HepG2 (cell line): ENCODE measurements at regions not wholly inside any gene's neighbourhood (a gene's known extent, or its start where the extent isn't known, plus 50 kb on each side); places are given as distances from the start of the nearest gene placed in this dataset.

ENCODE experiments used
- ATAC-seq: fragments of 200-7000 bp; cut with Tn5 transposase; 3 replicates; pipeline ENCODE4 v1.9.1; 2020; ENCODE audit warnings: mild to moderate bottlenecking, moderate library complexity
- BruUV-seq: library from RNA; stranded (reverse); fragments of 400-500 nt; replicated peaks from 2 replicates; lab custom pipeline; 2021; lab: Mats Ljungman, UMichigan
- CTCF ChIA-PET: fragments of 300-600 bp; formaldehyde crosslinking; extraction: SDS; loops from one replicate; lab custom pipeline; 2021; ENCODE audit warnings: low total read pairs, inconsistent platforms, low intra/inter-chr PET ratio; lab: Yijun Ruan, JAX
- POLR2A ChIA-PET: fragments of 350-600 bp; sonication (Branson Sonifier 250); formaldehyde crosslinking; loops from one replicate; lab custom pipeline; 2020; ENCODE audit warnings: antibody characterized with exemption, inconsistent platforms; lab: Yijun Ruan, JAX
- DNase-seq: peaks from one replicate; pipeline ENCODE4 v3.0.0-alpha.2; 2015; ENCODE audit warnings: low spot score
- FAIRE-seq: peaks from 3 replicates; lab custom pipeline; 2011; peaks lifted over from hg19 to GRCh38; lab: Jason Lieb, UNC
- H2AFZ ChIP-seq: one replicate; pipeline ENCODE4 v1.6.1; 2011; ENCODE audit warnings: low read length, inconsistent platforms
- H3K27ac ChIP-seq: fragments of 300-600 bp; 3 replicates; pipeline ENCODE4 v1.8.0; 2011; ENCODE audit warnings: mixed run types, mild to moderate bottlenecking, mixed read lengths, low read length, inconsistent platforms; ENCODE audit not compliant: insufficient read depth; ENCODE audit errors: extremely low read length
- H3K27me3 ChIP-seq, 2 experiments: fragments of 200-600 bp in 1 of 2; 2 replicates in 1 of 2; 3 replicates in 1 of 2; pipeline versions ENCODE4 v1.6.0 to v1.8.0; 2011; ENCODE audit warnings: low read length in 2 of 2, mild to moderate bottlenecking in 2 of 2, moderate library complexity in 2 of 2, inconsistent platforms in 1 of 2; ENCODE audit not compliant: insufficient read depth in 2 of 2, control insufficient read depth in 1 of 2
- H3K36me3 ChIP-seq, 2 experiments: fragments of 200-600 bp in 1 of 2; replicated peaks in 1 of 2; 2 replicates in 1 of 2; 3 replicates in 1 of 2; pipeline versions ENCODE4 v1.5.1 to v1.8.0; 2011; ENCODE audit warnings: low read length in 2 of 2, inconsistent platforms in 1 of 2; ENCODE audit not compliant: insufficient read depth in 2 of 2, control insufficient read depth in 1 of 2
- H3K4me1 ChIP-seq: 2 replicates; pipeline ENCODE4 v1.5.1; 2012; ENCODE audit warnings: low read length, inconsistent platforms; ENCODE audit not compliant: insufficient read depth
- H3K4me2 ChIP-seq: 2 replicates; pipeline ENCODE4 v1.6.0; 2011; ENCODE audit warnings: low read depth, low read length, inconsistent platforms
- H3K4me3 ChIP-seq, 3 experiments: fragments of 200-600 bp in 1 of 3; sonication (generic), shearing (Covaris generic) in 1 of 3; replicated peaks in 1 of 3; 2 replicates each; pipeline ENCODE4 v1.5.1; 2011 to 2016; ENCODE audit warnings: low read length in 3 of 3, inconsistent platforms in 2 of 3, low read depth in 2 of 3, mild to moderate bottlenecking in 2 of 3, control low read depth in 1 of 3, mixed read lengths in 1 of 3; ENCODE audit not compliant: insufficient read depth in 1 of 3
- H3K79me2 ChIP-seq: one replicate; pipeline ENCODE4 v1.6.1; 2011; ENCODE audit warnings: low read length, inconsistent platforms; ENCODE audit not compliant: insufficient read depth
- H3K9ac ChIP-seq: 2 replicates; pipeline ENCODE4 v1.6.0; 2011; ENCODE audit warnings: mild to moderate bottlenecking, low read depth, low read length, inconsistent platforms; ENCODE audit not compliant: insufficient read depth
- H3K9me3 ChIP-seq: 2 replicates; pipeline ENCODE4 v1.5.1; 2012; ENCODE audit warnings: mild to moderate bottlenecking, low read length
- H4K20me1 ChIP-seq: 2 replicates; pipeline ENCODE4 v1.6.0; 2011; ENCODE audit warnings: inconsistent platforms, mild to moderate bottlenecking, low read length, moderate library complexity; ENCODE audit not compliant: insufficient read depth
- CENPX ChIP-seq: sonication (generic); formaldehyde crosslinking; IDR thresholded peaks from 2 replicates; pipeline ENCODE4 v1.9.0; 2021; ENCODE audit warnings: mild to moderate bottlenecking, missing genetic modification reagents, moderate library complexity
- FOXA1 ChIP-seq, 2 experiments: fragments of 450-650 bp in 1 of 2; sonication (generic) in 1 of 2; formaldehyde crosslinking in 1 of 2; IDR thresholded peaks; 2 replicates each; pipeline versions ENCODE4 v1.4.0 to v1.6.1; 2016 to 2020; ENCODE audit warnings: missing genetic modification reagents in 1 of 2
- HES4 ChIP-seq: sonication (generic); formaldehyde crosslinking; IDR thresholded peaks from 2 replicates; pipeline ENCODE4 v1.9.0; 2021; ENCODE audit warnings: mild to moderate bottlenecking, missing genetic modification reagents, borderline replicate concordance
- ISX ChIP-seq: sonication (generic); formaldehyde crosslinking; conservative IDR thresholded peaks from 2 replicates; pipeline ENCODE4 v1.5.0; 2020; ENCODE audit warnings: missing genetic modification reagents
- JDP2 ChIP-seq: sonication (generic); formaldehyde crosslinking; IDR thresholded peaks from 2 replicates; pipeline ENCODE4 v1.8.1; 2022; ENCODE audit warnings: missing genetic modification reagents, borderline replicate concordance
- NPAS2 ChIP-seq: sonication (generic); formaldehyde crosslinking; IDR thresholded peaks from 2 replicates; pipeline ENCODE4 v1.8.0; 2022; ENCODE audit warnings: mild to moderate bottlenecking, missing genetic modification reagents, borderline replicate concordance
- NR1H2 ChIP-seq: sonication (generic); formaldehyde crosslinking; IDR thresholded peaks from 2 replicates; pipeline ENCODE4 v1.8.1; 2022; ENCODE audit warnings: low read depth, missing genetic modification reagents, borderline replicate concordance
- NR2C2 ChIP-seq: sonication (generic); formaldehyde crosslinking; IDR thresholded peaks from 2 replicates; pipeline ENCODE4 v1.4.0; 2020; ENCODE audit warnings: missing genetic modification reagents, mild to moderate bottlenecking, moderate library complexity, borderline replicate concordance
- PRPF4 ChIP-seq: fragments of 200-400 bp; formaldehyde crosslinking; IDR thresholded peaks from 2 replicates; pipeline ENCODE4 v1.6.1; 2016; ENCODE audit warnings: low read length, low read depth; ENCODE audit not compliant: poor library complexity, severe bottlenecking
- SRF ChIP-seq: IDR thresholded peaks from 2 replicates; pipeline ENCODE4 v1.6.1; 2011; ENCODE audit warnings: mild to moderate bottlenecking, low read depth, low read length, moderate library complexity
- ZBTB2 ChIP-seq: sonication (generic); formaldehyde crosslinking; IDR thresholded peaks from 2 replicates; pipeline ENCODE4 v1.8.0; 2022; ENCODE audit warnings: low read depth, missing genetic modification reagents
- ZMYM2 ChIP-seq: sonication (generic); formaldehyde crosslinking; IDR thresholded peaks from 2 replicates; pipeline ENCODE4 v1.8.0; 2022; ENCODE audit warnings: mild to moderate bottlenecking, missing genetic modification reagents
- ZNF343 ChIP-seq: sonication (generic); formaldehyde crosslinking; IDR thresholded peaks from 2 replicates; pipeline ENCODE4 v1.4.0; 2020; ENCODE audit warnings: mild to moderate bottlenecking, missing genetic modification reagents
- ZNF614 ChIP-seq: IDR thresholded peaks from 2 replicates; pipeline ENCODE4 v1.6.1; 2018; ENCODE audit warnings: missing biosample characterization, missing genetic modification reagents, inconsistent platforms, borderline replicate concordance
- ZNF75D ChIP-seq: sonication (generic); formaldehyde crosslinking; IDR thresholded peaks from 2 replicates; pipeline ENCODE4 v1.8.1; 2023; ENCODE audit warnings: missing genetic modification reagents, mild to moderate bottlenecking, borderline replicate concordance
- WGBS: methylation state at CpG from one replicate; pipeline ENCODE4 v1.1.6; 2017; ENCODE audit warnings: low lambda C conversion rate; 5-methylcytosine and 5-hydroxymethylcytosine counted together
- in situ Hi-C: cut with HindIII; loops from 2 replicates; pipeline ENCODE4 v1.10.0; 2017; ENCODE audit warnings: low pct_unique_long_range_greater_than_20kb; ENCODE audit not compliant: extremely low pct_ligation_motif_present
- intact Hi-C: fragments of 100-400 bp; cut with micrococcal nuclease; formaldehyde crosslinking; loops from one replicate; pipeline ENCODE4 v1.10.0; 2022; ENCODE audit not compliant: unreplicated experiment
- TF ChIP-seq, protein P1 (sequence below): sonication (generic); formaldehyde crosslinking; IDR thresholded peaks from 2 replicates; pipeline ENCODE4 v1.4.0; 2020; ENCODE audit warnings: missing genetic modification reagents, mild to moderate bottlenecking, borderline replicate concordance
- TF ChIP-seq, protein P2 (sequence below): sonication (generic); formaldehyde crosslinking; IDR thresholded peaks from 2 replicates; pipeline ENCODE4 v1.5.0; 2020; ENCODE audit warnings: missing genetic modification reagents, mild to moderate bottlenecking, borderline replicate concordance

DNA sequence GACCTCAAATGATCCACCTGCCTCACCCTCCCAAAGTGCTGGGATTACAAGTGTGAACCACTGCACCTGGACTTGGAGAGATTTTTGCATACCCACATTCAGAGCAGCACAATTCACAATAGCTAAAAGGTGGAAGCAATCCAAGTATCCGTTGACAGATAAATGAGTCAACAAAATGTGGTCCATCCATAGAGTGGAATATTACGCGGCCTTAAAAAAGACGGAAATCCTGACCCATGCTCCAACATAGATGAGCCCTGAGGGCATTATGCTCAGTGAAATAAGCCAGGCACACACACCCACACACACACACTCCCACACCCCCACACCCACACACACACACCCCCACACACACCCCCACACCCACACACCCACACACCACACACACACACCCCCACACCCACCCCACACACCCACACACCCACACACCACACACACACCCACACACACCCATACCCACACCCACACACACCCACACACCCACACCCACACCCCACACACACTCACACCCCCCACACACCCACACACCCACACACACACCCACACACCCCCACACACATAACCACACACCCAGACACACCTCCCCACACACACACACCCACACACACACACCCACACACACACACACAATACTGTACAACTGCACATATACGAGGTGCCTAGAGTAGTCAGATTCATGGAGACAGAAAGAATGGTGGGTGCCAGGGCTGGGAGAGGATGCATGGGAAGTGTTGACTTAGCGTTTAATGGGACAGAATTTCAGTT lies 124.7 kb downstream of the FOXL1 start:
- POLR2A ChIA-PET, result no interaction called here
- in situ Hi-C loops (no loop called here), intact Hi-C loops (no loop called here)

More for the DNA sequence above, 124.7 kb downstream of the FOXL1 start:
- no peak overlapping the region for H3K27ac ChIP-seq
- no peak overlapping the region for H2AFZ ChIP-seq
- H3K9me3 ChIP-seq, result no peaks in the 10 kb centered on the region
- no peaks in the 10 kb centered on the region for H3K36me3 ChIP-seq
- no peak overlapping the region for H3K9ac ChIP-seq
- no peaks in the 10 kb centered on the region for H4K20me1 ChIP-seq
- ATAC-seq (no peak), FAIRE-seq (no peak), DNase-seq (no peak)
- H3K4me2 ChIP-seq, result no peak overlapping the region
- peaks cover 8 to 54% of the 10 kb centered on the region in 2 experiments; a peak in 4 of 5 replicates for H3K27me3 ChIP-seq
- BruUV-seq, result no TSS peak
- TF ChIP-seq ZNF75D (CRISPR knock-in tag) (no peak), ZNF343 (CRISPR knock-in tag) (no peak), HES4 (no peak), CENPX (CRISPR knock-in tag) (no peak), NR1H2 (no peak), JDP2 (CRISPR knock-in tag) (no peak), NPAS2 (CRISPR knock-in tag) (no peak), ZMYM2 (CRISPR knock-in tag) (no peak), ZBTB2 (CRISPR knock-in tag) (no peak), ISX (CRISPR knock-in tag) (no peak), NR2C2 (no peak), PRPF4 (no peak), ZNF614 (CRISPR knock-in tag) (no peak), FOXA1 (IDR thresholded peaks at IDR 0.05) (no peak), FOXA1 (CRISPR knock-in tag; IDR thresholded peaks at IDR 0.05) (no peak), SRF (no peak)
- TF ChIP-seq, protein P1, sequence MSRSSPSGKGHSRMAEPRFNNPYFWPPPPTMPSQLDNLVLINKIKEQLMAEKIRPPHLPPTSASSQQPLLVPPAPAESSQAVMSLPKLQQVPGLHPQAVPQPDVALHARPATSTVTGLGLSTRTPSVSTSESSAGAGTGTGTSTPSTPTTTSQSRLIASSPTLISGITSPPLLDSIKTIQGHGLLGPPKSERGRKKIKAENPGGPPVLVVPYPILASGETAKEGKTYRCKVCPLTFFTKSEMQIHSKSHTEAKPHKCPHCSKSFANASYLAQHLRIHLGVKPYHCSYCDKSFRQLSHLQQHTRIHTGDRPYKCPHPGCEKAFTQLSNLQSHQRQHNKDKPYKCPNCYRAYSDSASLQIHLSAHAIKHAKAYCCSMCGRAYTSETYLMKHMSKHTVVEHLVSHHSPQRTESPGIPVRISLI (CRISPR knock-in tag), result no peak
- TF ChIP-seq, protein P2, sequence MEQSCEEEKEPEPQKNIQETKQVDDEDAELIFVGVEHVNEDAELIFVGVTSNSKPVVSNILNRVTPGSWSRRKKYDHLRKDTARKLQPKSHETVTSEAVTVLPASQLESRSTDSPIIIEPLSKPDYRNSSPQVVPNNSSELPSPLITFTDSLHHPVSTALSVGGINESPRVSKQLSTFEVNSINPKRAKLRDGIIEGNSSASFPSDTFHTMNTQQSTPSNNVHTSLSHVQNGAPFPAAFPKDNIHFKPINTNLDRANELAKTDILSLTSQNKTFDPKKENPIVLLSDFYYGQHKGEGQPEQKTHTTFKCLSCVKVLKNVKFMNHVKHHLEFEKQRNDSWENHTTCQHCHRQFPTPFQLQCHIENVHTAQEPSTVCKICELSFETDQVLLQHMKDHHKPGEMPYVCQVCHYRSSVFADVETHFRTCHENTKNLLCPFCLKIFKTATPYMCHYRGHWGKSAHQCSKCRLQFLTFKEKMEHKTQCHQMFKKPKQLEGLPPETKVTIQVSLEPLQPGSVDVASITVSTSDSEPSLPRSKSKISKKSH, result no peak
- WGBS, result 50% methylated on average over 6 of the region's 6 CpGs
- no peaks in the 10 kb centered on the region for H3K79me2 ChIP-seq
- H3K4me3 ChIP-seq, result no peak overlapping the region
- H3K4me1 ChIP-seq, result no peaks in the 10 kb centered on the region
- CTCF ChIA-PET, result no interaction called here
